T-helper 2 cell (primary cell): ENCODE measurements at regions not wholly inside any gene's neighbourhood (a gene's known extent, or its start where the extent isn't known, plus 50 kb on each side); places are given as distances from the start of the nearest gene placed in this dataset.

Experiments used
- DNase-seq, 5 experiments: peaks; one replicate each; pipeline versions ENCODE4 v3.0.0 to v3.0.0-alpha.2; 2012 to 2022

DNA sequence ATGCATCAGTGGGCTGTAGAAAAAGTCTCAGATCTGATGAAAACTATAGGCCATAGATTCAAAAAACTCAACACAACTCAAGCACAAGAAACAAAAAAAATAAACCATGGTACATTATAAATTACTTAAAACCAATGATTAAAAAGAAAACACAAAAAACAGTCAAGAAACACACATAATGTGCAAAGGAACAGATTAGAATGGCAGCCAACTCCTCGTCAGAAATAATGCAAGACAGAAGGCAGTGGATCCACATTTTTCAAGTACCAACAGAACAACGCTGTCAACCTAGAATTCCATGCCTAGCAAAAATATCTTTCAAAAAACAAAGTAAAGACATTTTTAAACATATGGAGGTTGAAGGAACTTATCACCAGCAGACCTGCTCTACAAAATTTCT lies 69.7 kb downstream of the PSMB1 start:
- DNase-seq = no peak

DNA sequence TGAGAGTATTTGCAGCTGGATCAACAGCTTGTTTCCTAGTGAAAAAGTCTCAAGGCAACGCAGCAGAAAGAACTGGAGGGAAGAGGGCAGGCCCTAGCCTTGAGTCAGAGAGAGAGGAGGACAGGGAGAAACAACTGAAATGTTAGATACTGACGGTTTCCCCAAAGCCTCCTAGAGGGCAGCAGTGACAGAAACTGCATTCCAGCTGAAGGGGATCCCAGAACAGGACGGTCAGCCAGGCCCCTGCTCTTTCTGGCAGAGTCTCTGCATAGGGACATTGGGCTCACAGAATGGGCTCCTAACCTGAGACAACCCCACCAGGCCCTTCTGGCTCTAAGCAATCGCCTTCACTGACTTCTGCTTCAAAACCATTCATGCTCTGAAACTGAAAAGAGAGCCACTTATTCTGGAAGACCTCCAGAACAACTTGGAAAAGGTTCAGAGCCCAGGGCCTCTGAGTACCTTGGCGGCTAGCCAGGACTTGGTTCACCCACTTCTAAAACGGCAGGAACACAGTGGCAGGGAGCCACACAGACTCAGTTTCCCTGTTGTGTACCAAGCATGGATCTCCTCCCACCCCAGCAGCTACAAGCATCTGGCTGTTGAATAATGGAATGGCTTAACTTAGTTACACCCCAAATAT lies 72.9 kb downstream of the PSMB1 start:
- DNase-seq = no peak

DNA sequence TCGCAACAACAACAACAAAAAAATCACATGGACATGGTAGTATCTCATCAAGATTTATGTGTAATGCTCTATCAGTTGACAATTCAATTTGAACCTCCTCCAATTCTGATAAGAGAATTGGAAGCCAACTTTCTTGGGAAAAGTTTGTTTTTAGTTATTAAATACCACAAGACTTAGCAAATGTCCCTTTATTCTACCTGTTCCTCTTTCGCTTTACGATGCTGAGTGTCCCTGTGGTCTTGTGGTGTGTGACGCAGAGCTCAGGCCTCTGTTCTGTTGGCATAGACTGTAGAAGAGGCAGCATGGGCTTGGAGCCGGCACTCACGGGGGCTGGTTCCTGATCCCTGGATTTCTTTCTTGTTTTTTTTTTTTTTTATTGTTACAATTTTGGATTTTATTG lies 76.7 kb downstream of the PSMB1 start:
- DNase-seq = no peak

DNA sequence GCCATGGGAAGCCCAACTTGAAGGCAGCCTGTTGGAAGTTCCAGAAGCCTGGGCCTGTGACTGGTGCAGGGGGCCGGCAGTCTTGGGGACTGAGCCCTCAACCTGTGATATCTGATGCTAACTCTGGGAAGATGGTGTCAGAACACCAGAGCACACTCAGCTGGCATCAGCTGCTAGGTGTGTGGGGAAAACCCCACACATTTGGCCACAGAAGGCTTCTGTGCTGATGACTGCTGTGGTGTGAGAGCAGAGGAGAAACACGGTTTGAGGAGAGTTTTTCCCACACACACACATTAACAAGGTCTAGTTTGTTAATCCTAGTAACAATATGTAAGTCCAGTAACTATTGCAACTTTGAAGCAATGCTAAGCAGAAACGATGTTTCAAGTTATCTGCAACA lies 78.0 kb downstream of the PSMB1 start:
- no peak for DNase-seq

DNA sequence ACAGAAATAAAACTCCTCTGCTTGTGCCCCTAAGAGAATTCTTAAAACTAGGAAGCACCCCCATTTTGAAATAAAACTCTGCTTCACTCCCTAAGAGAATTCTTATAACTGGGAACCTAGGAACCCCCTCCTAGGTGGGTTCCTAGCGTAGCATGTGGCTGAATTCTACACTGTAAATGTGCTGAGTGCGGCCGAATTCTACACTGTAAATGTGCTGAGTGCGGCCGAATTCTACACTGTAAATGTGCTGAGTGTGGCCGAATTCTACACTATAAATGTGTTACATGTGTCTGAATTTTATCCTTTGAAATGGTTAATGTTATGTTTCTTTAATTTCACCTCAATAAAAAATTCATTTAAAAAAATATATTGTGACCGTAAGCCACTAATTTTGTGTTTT lies 79.3 kb downstream of the PSMB1 start:
- no peak for DNase-seq

DNA sequence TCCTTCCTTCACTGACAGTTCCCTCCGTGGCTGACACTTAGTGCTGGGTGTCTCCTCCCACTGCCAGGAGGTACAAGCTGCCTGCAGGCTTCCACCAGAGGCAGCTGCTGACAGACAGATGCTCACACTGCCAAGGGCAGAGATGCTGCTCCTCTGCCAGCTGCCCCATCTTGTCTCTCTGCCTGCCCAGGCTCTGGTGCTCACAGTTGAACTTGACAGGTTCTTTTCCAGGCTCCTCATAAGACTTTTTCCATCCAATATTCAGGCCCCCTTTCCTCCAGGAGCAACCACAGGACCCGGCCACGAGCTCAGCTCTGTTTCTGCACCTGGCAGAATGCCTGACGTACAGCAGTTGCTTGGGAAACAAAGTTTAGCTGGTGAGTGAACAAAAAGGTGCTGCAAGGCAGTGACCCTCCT lies 79.8 kb downstream of the PSMB1 start:
- no peak for DNase-seq

DNA sequence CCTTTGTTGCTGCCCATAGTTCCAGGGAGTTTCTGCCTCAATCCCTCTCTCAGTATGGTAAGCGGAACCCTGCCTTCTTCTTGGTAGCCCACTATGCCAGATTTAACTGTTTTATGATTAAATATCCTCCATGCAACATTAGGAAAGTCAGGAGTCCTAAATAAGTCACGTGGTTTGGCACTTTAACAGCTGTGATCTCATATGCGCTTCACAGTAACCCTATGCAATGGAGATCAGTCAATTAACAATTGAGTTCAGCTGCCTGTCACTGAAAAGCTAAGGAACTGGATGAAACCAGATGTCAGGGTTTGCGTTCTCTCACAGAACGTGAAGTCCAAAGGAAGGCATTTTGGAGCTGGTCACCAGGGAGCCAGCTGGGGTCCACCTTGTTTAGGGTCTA lies 81.6 kb downstream of the PSMB1 start:
- DNase-seq = no peak

DNA sequence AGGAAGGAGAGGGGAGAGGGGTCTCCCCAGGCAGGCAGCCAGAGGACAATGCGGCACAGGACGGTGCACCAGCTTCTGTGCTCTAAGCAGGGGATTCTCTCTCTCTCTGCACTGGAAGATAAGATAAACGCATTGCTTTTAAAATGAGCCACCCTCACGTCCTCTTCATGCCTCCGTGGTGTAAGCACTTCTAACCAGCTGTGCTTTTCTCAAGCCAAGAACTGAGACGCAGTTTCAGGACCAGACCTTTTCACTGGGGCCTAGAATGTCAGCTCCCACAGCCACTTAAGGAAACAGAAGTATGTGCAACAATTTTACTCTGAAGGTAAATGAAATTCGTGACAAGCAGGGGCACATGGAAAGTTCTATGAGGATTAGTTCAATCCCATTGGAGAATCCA lies 82.4 kb downstream of the PSMB1 start:
- no peak for DNase-seq

DNA sequence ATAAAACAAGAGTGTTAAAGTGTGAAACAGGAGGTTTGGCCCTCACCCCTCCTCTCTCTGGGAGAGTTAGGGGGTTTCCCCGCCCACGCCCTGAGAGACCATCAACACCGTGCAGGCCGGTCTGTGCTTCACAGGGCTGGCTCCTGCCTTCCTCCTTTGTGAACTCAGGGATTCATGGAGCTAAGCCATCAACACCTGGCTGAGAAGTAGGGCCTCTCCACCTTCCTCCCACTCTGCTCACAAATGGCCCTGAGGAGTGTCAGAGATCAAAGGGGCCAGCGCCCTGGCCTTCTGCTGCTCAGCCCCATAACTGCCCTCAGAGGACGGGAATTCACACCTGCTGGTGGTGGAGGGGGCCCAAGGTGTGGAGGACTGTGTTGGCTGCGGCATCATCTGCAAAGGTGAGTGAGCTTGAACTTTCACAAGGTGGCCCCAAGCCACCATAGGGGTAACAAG lies 88.6 kb downstream of the PSMB1 start:
- DNase-seq = peak in 1 of 5 experiments; percentile 54

DNA sequence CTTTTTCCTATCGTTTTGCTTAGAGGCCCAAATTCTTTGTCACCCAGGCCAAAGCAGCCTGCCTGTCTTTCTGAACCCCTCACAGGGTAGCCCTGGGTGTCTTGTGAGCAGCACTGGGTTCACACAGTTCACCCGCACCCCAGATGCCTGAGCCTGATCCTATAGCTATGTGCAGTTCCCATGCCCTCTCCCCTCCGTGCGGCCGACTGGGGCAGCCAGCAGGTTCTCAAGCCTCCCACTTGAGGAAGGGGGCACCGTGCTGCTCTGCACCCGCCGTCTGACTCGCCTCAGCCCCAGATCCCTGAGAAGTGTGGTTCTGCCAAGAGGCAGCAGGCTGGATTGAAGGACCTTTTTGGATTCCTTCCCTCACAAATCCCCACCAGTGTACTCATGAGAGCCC lies 89.0 kb downstream of the PSMB1 start:
- no peak for DNase-seq

DNA sequence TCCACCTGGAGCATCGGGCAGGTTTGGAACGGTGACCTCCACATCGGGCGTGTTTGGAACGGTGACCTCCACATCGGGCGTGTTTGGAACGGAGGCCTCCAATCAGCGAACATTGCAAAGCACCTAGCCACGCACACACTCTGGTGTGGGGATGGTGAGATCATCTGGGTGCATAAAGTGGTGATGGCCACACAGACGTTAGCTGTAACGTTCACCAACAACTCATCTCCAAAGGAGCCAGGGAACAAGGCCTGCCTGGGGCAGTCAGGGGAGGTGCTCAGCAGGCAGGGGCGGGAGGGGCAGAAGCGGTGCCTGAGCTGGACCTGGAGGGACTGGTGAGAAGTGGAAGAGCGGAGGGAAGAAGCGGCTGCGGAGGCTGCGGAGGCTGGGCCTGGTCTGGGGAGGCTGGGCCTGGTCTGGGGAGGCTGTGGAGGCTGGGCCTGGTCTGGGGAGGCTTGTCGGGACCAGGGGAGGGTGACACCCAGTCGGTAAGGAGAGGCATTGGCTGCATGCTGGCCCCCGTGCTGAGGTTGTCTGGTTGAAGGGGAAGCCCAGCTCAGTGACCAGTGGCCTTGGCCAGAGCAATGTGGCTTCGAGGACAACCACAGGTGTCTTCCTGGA lies 89.9 kb downstream of the PSMB1 start:
- DNase-seq = no peak

DNA sequence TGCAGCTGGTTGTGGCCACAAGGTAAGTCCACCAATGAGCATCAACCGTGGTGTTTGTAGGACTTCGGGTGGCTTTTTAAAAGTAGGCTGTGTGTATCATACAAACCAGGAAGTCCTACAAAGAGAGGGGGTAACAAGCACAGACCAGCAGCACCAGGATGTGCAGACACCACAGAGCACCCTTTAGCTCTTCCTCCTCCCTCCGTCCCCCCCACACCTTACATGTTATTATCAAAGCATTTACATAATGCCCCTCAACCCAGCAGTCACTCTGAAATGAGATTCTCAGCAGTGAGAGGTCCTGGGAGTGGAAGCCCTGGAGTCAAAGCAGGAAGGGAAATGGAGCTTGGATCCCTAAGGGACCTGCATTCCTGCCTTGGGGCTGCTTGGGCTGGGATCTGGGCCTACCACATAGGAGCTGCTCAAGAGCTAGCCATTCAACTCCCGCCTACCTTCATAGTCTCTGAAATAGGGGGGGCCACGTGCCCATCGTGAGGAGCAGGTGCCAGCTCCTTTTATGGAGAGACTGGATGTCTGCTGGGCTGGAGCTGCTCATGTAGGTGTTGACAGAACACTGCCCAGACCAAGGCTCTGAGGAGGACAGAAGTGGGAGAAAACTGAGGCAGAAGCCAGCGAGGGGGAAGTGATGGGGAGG lies 90.6 kb downstream of the PSMB1 start:
- DNase-seq = no peak

DNA sequence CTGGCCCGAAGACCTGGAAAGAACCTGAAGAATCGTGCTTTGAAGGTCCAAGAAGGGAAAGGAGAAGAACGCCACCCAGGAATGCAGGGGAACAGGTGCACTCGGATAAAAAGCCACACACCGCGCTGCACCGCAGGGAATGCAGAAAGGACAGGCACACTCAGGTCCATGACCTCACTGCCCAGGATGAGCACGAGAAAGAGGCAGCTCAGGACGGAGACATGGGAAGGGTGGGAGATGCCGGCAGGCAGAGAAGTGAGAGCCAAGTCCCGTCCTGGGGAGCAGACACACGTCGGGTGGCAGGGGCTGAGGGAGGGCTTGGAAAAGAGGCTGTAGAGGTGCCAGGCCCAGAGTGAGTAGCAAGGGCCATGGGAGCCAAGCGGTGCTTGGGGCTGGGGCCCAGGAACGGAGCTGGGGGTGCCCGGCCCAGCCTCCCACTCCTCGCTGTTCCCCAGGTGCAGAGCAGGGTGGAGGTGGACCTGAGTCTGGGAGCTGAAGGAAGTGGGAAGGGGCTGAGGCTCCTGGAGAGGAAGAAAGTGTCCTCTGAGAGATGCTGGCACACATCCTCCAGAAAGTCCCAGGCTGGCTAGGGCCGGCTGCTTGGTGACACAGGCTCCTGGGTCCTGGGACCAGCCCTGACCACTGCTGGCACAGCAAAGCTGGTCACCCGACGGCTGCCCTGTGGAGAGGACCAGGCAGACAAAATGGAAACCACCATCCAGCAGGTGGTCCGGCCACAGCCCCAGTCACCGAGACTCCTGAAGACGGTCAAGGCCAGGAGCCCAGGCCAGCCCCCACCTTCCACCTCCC lies 91.3 kb downstream of the PSMB1 start:
- no peak for DNase-seq

DNA sequence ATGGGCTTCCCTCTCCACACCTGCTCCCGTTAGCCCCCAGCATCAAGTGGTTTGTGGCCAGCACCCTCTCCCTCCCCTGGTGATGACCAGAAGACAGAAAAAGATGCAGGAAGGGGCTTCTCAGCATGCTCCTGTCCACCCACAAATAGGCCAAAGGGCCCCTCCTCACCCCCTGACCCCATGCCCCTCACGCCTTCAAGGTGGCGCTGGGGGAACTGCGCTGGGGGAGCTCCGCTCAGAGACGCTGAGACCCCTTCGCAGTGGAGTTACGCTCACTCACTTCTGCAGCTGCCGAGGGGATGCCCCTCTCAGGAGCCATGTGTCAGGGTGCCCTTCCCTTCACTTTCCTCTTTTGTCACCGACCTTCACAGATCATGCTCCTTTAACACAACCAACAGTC lies 92.0 kb downstream of the PSMB1 start:
- no peak for DNase-seq

DNA sequence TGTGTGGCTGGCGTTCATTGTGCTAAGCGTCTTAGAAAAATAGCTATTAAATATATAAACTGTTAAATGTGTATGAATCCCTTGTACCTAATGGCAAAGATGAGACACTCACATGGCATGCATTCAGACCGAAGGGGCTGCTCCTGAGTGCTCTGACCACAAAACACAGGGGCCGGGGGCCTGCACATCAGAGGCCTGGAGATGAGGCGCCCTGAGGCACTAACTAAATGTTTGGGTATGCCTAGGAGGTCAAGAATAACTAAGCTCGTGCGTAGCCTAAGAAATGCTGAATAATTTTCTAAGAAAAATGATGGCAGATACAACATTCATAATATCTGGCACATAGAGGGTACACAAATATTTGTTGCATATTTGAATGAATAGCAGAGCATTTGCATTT lies 92.5 kb downstream of the PSMB1 start:
- no peak for DNase-seq

DNA sequence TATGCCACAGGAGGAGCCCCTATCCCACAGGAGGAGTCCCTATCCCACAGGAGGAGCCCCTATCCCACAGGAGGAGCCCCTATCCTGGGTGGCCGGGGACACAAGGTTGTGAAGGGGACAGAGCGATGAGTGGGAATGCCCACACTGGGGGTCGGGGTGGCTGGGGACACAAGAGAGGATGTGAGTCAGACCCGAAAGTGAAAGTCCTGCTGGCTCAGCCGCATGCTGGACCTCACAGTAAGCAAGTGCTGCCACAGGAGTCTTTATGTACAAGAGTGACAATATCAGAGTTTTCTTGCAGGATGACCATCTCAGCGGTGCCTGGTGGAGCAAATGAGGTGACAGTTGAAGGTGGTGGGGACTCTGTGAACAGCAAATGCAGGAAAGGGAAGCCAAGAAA lies 93.7 kb downstream of the PSMB1 start:
- peak in 1 of 5 experiments; percentile 41 for DNase-seq

DNA sequence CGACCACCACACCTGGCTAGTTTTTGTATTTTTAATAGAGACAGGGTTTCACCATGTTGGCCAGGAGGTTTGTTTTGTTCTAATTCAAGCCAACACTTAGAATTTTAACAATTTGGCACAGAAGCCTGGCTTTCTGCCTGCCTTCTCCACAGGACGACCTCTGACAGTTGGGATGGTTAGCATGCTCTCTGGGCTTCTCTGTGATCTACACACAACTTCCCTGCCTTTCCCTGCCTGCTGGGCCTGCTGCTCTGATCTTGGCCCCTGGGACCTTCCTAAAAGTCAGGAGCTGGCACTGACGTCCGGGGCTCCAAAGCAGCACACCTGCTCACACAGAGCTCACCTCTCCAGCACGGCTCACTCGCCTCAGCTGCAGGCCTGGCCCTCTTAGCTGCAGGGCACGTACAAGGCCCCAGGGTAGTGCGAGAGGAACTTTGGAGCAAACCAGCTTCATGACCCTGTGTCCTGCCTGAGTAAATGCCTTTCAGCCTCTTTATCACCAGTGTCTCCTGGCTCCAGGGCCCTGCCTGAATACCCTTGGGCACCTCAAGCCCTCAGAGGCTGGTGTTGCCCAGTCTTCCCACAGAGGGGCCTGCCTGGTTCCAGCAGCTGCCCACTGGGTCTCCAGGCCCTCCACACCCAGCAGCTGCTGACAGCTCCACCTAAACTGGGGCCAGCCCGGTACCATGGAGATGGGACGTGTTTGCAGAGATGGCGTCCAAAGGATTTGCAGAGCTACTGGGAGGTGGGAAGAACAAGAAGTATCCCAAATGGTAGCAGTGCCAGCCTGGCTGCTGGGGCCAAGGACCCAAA lies 96.0 kb downstream of the PSMB1 start:
- no peak for DNase-seq
